NCI-H2227 (cell line): ENCODE measurements at regions not wholly inside any gene's neighbourhood (a gene's known extent, or its start where the extent isn't known, plus 50 kb on each side); places are given as distances from the start of the nearest gene placed in this dataset.

ENCODE experiments used
- DNase-seq: peaks from one replicate; lab custom pipeline; 2025; ENCODE audit not compliant: unreplicated experiment; lab: John Stamatoyannopoulos, UW

- no peak for DNase-seq
Observed at GRCh38 chr16:18060351-18060750, 276.2 kb downstream of the NPIPA8 start.

- DNase-seq: no peak
Observed at GRCh38 chr16:18059577-18059976, 277.0 kb downstream of the NPIPA8 start.

- no peak for DNase-seq
Observed at GRCh38 chr16:18059089-18059488, 277.4 kb downstream of the NPIPA8 start.

DNA sequence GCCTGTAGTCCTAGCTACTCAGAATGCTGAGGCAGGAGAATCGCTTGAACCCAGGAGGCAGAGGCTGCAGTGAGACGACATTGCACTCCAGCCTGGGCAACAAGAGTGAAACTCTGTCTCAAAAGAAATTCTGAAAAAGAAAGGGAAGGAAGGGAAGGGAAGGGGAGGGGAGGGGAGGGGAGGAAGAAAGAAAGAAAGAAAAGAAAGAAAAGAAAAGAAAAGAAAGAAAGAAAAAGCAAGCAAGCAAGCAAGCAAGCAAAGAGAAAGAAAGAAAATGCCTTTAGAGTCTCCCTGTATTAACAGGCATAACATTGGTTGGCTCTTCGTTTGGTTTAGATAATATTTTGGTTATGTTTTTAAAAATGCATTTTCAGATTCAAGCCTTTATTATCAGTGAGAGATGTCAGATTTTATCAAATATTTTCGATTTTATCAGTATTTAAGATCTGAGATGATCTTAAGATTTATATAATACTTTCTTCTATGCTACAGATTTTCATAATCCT is 281.1 kb downstream of the NPIPA8 start:
- DNase-seq: no peak

- DNase-seq: no peak
Observed at GRCh38 chr16:18050777-18051176, 285.8 kb downstream of the NPIPA8 start.

DNA sequence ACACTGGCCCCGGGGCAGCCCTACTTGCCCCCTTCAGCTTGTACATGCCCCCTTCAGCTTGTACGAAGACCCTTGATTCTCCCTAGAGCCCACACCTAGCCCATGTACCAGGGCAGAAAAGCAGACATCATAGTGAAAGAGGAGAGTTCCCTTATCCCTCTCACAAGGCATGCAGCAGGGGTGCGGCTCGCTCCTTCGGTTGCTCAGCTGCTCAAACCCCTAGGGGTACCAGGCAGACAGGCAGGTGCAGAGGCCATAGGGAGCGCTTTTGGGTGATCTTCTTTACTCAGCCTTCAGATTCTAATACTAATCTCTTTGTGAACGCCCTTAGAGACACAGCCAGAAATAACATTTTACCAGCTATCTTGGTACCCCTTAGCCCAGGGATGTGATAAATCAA is 286.3 kb downstream of the NPIPA8 start:
- DNase-seq: no peak

- no peak for DNase-seq
Observed at GRCh38 chr16:18049547-18050133, 286.9 kb downstream of the NPIPA8 start.

GRCh38 chr16:18048853-18049546 is 287.5 kb downstream of the NPIPA8 start:
- DNase-seq: no peak

DNA sequence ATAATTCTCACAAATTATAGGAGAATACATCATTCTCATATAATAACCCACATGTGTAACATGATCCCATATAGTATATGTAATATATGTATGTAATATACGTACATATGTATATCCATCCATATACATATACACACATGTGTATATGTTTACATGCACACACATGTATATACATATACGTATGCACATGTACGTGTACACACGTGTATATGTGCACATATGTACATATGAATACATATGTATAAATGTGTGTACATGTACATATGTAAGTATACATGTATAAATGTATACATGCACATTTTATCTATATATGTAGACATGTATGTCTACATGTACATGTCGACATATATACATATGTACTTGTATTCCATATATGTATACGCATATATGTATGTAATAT is 288.8 kb downstream of the NPIPA8 start:
- no peak for DNase-seq

GRCh38 chr16:18045356-18045755 is 291.2 kb downstream of the NPIPA8 start:
- no peak for DNase-seq

- DNase-seq: no peak
Observed at GRCh38 chr16:18041864-18042834, 294.4 kb downstream of the NPIPA8 start.

DNA sequence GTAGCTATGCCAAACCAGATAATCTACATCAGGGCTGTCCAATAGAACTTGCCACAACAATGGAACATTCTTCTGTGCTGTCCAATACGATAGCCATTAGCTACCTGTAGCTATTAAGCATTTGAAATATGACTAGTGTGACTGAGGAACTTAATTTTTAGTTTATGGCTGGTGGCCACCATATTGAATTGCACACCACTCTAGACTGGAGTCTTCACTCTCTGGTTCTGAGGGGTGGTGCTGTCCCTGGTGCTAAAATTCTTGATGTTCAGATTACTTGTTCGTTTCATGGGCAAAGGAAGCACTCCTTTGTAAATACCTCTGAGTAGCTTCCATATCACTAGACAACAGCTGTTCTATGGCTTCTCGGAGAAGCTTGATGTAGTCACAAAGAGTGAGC is 296.6 kb downstream of the NPIPA8 start:
- no peak for DNase-seq

DNA sequence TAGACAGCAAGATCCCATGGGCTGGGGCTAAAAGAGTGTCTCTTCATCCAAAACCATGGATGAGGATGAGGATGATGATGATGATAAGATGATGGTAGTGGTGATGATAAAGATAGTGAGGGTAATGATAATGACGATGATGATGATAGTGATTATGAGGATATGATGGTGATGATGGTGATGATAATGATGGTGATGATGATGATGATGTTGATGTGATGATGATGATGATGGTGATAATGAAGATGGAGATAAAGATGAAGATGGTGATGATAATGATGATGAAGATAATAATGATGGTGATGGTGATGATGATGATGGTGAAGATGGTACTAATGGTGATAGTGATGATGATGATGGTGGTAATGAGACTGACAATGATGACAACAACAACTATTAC is 299.5 kb downstream of the NPIPA8 start:
- no peak for DNase-seq

DNA sequence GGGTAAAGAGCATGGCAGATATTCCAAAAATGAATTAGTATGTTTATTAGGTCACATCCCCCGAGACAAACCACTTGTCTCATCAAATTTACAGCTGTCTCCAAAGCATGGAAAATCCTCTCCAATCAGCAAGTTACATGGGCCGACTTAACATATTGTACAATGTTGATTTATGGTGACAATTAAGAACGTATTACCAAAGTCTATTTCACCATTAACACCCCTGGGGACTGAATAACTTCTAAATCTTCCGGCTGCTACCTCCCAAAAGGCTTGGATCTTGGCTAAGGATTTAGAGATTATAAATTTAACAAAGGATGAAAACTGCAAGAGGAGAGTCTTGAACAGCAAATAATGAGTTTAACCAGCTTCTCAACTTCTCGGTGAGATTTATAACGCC is 311.9 kb downstream of the NPIPA8 start:
- no peak for DNase-seq

GRCh38 chr16:18018376-18018775 is 318.2 kb downstream of the NPIPA8 start:
- DNase-seq: no peak

DNA sequence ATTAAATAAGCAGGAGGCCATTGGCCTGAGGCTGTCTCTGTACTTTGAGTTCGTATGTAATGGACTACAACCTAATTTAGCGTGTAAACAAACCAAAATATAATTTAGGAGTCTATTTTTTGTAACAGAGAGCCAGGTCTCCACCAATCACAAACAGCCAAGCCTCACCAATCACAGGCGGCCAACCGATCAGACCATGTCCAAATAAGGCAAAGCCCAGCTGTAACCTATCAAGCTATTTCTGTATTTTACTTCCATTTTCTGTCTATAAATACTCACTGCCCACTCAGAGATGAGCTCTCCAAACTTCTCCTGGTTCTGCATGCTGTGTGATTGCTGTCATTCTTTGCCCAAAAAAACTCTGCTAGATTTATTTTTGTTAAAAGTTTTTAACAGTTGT is 322.7 kb downstream of the NPIPA8 start:
- no peak for DNase-seq

DNA sequence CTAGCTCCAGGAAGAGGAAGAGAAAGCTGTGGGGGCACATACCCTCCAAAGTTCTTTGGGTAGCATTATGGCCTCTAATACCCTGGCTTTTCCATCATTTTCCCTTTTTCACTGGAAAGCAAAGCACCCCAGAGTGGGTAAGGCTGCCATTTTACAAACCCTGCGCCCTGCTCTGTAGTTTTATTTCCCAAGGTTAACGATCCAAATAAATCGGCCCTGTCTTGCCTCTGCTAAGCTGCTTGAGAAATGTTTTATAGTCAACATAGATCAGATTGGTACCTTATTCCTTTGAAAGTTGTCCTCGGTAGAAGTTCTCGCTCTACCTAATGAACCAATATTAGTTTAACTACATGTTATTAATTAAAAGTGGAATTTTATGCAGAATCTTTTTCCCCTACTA is 328.2 kb downstream of the NPIPA8 start:
- no peak for DNase-seq

- no peak for DNase-seq
Observed at GRCh38 chr16:18003033-18003432, 333.5 kb downstream of the NPIPA8 start.

DNA sequence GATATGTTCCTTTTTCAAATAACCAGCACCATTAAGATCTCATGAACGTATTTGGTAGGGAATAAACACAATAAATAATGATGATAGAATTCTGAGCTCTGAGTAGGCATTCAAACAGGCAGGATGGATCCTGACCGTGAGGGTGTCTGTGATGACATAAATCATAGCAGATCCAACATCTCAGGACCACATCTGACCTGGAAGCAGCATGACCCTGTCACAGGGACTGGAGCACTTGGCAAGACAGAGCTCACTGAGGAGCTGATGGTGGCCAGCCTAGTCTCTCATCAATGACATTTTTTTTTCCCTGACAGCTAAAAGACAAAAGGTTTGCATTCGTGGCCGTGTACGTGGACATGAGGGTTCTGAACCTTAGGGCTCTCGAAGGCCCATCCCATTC is 337.5 kb downstream of the NPIPA8 start:
- no peak for DNase-seq

GRCh38 chr16:17998550-17998949 is 338.0 kb downstream of the NPIPA8 start:
- no peak for DNase-seq

DNA sequence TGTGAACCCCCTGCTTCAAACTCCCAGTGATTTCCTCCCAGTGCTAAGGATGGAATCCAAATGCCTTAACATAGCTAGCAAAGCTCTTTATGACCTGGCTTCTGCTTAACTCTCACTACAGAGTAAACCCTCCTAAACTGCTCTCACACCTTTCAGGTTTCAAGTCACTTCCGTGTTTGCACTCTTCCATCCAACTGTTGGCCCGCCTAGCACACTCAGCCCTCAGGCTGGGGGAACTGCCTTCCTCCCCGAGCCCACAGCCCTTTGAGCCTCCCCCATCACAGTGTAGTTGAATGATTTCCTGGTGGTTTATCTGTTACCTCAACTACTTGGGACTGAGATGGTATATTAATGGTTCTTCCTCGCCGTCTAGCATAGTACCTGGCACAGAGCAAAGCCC is 342.5 kb downstream of the NPIPA8 start:
- DNase-seq: no peak

DNA sequence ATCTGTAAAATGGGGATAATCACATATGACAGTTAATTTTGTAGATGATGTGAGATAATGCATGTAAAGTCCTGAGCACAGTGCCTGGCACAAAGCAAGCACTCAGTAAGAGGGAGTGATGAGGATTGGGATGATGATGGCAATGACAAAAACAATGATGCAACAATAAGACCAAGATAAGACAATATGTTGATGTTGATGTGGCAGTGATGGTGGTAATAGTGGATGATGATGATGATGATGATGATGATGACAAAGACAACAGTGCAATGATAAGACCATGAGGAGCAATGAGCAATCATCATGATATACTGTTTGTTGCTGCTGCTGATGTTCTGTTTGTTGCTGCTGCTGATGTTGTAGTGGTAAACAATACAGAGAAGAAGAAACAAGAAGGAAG is 344.1 kb downstream of the NPIPA8 start:
- DNase-seq: no peak
